ENCODE measurements at regions not wholly inside any gene's neighbourhood (a gene's known extent, or its start where the extent isn't known, plus 50 kb on each side); places are given as distances from the start of the nearest gene placed in this dataset.

- no peak for TF ChIP-seq CTCF (optimal IDR thresholded peaks at IDR 0.05 in 1 of 3, IDR thresholded peaks at IDR 0.05 in 1 of 3, conservative IDR thresholded peaks at IDR 0.05 in 1 of 3; ENCODE audit: extremely low read depth in 1 of 3, insufficient read depth in 2 of 3, low read length in 3 of 3)
- no peak for TF ChIP-seq EZH2 (IDR thresholded peaks at IDR 0.05; ENCODE audit: low read length)
Observed at GRCh38 chr2:13584020-13584419, 867.3 kb downstream of the TRIB2 start.
